Stimulated activated CD4-positive, alpha-beta T cell treated with anti-CD3 and anti-CD28 coated beads, Interleukin-15, amount 100 ng/mL, for 1 hour (primary cell): ENCODE measurements at regions not wholly inside any gene's neighbourhood (a gene's known extent, or its start where the extent isn't known, plus 50 kb on each side); places are given as distances from the start of the nearest gene placed in this dataset.
"Not testable (repeated sequence)": the region's sequence is repeated elsewhere in the genome, so short reads cannot be mapped to it uniquely, and the experiment has no call there.

ENCODE experiments used
- DNase-seq, 2 donors: peaks; one replicate each; pipeline ENCODE4 v3.0.0-alpha.2; 2020; ENCODE audit warnings: low read depth in 1 of 2, low spot score in 1 of 2

- DNase-seq = no peak
Measured at GRCh38 chr11:112613051-112613972, 347.9 kb upstream of the NCAM1 start.

- no peak for DNase-seq
Measured at GRCh38 chr11:112614605-112615004, 346.6 kb upstream of the NCAM1 start.

DNA sequence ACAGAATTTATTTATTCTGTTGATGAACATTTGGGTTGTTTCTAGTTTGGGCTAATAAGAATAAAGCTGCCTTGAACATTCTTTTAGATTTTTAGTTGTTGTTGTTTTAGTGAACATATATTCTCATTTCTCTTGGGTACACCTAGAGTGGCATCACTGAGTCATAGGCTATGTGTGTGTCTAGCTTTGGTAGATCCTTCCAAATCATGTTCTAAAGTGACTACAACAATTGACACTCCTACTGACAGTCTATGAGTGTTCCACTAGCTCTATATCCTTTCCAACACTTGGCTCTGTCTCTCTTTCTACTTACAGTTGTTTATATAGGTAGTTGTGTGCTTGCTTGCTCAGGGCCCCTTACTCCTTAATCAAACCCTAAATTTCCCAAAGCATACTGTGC is 346.0 kb upstream of the NCAM1 start:
- no peak for DNase-seq

GRCh38 chr11:112615891-112616290 is 345.3 kb upstream of the NCAM1 start:
- no peak for DNase-seq

DNA sequence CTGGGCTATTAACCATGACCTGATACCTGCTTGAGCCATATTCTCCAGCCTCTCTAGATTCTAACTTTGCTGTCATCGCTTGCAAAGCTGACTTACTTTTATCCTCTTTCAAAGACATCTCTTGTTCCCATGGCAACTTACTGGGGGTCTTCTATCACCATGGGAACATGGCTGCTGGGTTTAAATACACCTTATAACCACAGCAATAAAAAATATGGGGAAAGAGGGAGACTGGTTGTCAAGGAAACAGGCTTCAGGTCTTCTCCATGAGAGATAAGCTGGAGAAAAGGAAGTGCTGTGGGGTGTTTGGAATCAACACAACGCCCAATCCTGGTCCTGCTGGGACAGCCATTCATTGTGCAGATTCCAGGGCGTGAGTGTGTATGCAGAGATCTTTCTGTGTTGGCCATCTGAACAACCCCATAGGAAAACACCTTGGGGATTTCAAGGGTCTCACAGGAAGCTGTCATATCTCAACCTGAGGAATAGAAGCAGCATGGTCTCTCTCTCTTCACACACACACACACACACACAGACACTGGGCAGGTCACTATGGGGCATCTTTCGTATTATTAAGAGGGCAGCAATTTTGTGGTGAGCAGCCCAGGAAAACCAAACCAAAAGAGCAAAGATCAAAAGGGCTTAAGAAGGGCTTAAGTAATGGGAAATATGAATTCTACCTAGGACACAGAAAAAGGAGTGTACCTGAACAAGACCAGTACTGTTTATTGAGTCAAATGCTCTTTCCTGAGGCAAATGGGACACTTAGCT is 344.7 kb upstream of the NCAM1 start:
- no peak for DNase-seq

DNA sequence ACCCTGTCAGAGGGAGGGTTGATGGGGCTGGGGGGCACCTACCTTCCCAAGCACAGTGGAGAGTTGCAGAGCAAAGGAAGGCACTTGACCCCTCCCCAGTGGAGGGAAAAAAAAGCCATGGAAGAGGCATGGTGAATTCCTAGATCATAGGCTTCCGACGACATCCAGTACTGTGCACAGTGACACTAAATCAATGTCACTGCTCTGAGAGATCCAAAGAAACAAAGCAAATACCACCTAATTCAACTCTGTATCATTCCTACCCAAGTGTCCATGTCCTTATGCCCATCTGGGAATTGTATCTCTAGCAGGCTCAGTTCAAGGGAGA is 344.2 kb upstream of the NCAM1 start:
- DNase-seq = no peak

GRCh38 chr11:112617977-112618826 is 343.0 kb upstream of the NCAM1 start:
- no peak for DNase-seq

- DNase-seq = no peak
Measured at GRCh38 chr11:112619106-112619505, 342.1 kb upstream of the NCAM1 start.

- no peak for DNase-seq
Measured at GRCh38 chr11:112620621-112621394, 340.4 kb upstream of the NCAM1 start.

DNA sequence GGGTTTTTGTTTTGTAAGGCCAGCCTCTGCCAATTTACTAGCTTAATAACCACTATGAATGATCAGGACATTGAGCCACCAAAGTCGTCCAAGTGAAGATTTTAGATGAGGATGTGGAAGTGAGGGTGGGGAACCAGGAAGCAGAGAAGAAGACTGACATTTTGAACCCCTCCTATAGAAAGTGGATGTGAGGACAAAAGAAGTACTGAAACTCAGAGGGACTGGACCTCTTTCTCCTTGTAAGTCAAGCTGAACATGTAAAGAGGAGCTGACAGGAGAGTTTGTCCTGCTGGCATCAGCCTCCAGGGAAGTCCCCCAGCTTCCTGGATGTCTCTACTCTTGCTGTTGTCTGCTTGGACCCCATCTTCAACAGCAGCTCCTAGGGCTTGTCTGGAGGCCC is 338.2 kb upstream of the NCAM1 start:
- no peak for DNase-seq

DNA sequence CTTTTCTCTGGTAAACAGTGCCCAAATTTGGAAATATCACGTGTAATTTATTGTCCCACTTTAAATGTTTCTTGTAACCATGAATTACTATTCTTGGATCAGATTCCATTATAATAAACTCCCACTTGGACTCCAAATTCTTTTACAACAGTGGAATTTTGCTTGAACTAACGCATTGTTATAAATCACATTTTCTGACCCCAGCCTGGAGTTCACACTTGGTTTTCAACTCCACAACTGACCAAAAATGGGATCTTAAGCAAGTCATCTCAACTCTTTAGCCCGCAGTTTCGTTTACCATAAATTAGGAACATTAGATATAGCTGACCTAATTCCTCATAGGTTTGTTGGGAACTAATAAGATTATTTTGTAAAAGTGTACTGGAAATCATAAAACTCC is 336.8 kb upstream of the NCAM1 start:
- no peak for DNase-seq

GRCh38 chr11:112624971-112625370 is 336.2 kb upstream of the NCAM1 start:
- not testable (repeated sequence) for DNase-seq

DNA sequence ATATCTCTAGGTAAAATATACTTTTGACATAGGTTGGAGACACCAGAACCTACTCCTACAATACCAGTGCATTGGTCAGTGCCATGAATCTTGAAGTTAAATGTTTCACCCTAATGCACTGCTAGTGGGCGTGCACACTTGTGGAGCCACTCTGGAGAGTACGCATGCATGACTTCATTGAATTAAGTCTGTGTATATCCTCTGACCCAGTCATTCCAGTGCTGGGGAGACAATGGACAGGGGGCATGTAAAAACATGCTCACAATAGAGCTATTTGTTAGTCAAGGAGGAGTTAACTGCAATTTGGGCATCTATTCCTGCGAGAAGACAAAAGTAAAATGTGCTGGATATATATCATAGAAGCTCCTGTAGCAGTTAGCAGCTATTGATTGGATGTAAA is 335.4 kb upstream of the NCAM1 start:
- DNase-seq = no peak

- no peak for DNase-seq
Measured at GRCh38 chr11:112626731-112627130, 334.5 kb upstream of the NCAM1 start.

DNA sequence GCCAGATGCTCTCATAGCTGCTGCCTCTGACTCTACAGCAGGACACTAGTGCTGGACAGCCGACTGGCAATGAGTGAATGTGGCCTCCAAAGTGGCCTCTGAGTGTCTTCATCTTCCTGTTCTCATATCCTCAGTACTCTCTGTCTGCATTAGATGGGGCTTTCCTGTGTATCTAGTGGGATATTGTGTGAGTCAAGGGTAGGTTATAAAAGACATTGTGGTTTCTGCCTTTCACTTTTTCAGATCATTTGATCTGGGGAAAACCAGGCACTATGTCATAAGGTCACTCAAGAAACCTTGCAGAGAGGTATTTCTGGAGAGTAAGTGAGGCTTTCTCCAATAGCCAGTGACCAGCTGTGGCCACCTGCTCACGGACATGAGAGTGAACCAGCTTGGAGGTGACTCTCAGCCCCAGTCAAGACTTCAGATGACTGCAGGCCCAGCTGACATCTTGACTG is 333.6 kb upstream of the NCAM1 start:
- DNase-seq = no peak

DNA sequence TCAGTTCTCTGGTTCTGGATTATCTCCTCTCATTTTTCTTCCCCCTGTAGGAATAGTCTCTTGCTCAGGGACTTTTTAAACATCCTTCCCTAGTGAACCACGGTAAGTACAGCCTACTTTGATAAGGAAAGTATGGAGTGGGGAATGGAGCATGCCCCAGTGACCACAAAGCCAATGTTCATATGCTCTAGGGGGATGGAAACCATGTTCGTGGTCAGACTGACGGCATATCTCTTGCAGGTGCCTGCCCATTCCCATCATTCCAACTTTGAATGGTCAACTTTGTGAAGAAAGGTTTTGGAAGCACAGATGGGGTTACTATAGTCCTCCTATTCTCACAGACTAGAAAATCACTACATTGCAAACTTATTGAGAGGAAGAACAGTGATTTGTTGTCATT is 332.5 kb upstream of the NCAM1 start:
- no peak for DNase-seq

DNA sequence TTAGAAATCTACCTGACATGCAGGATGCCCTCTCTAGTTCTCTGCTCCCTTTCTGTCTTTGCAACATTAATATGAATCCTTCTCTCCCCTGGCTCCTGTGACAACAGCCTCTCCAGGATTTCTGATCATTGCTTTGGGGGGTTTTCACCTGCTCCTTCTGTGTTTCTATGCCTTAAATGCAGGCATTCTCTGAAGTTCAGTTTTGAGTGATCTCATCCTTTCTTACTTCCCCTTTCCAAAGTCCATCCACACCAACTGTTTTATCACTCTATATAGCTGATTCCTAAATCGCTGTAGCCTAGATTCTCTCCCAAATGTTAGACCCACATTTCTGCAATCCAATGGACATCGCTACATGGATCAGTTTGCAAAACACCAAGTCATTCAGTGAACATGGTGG is 330.7 kb upstream of the NCAM1 start:
- no peak for DNase-seq

DNA sequence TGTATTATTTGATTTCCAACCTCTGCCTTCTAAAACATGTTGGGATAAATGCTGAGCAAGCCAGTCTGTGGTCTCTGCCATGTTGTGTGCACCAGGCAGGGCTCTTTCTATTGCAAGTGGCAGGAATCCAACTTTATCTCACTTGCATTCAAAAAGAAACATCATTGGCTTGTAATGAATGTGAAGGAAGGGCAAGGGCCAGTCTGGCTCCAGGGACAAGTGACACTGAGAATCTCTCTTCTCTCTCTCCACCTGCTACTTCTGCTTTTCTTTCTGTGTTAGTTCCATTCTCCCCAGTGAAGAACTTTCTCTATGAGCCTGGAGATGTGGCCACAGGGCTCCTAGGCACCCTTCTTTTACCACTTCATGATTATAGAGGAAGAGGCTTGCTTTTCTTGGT is 329.9 kb upstream of the NCAM1 start:
- no peak for DNase-seq

- no peak for DNase-seq
Measured at GRCh38 chr11:112632866-112633505, 328.2 kb upstream of the NCAM1 start.

DNA sequence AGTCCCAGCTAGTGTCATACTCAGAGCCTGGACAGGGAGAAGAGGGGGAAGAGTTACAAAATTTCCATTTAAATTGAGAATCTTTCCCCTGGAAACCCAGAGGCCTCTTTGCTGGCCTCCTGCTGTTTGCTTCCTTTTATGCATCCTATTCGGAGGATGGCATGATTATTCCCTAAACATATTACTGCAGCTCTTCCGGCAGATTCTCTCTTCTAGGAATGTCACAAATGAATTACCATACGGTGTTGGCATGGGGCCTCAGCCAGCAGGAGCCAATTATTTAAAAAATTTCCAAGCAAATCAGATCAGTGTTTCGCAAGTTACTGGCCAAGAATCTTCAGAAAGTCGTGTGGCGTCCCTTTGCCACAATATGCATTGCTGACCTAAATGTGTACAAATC is 326.7 kb upstream of the NCAM1 start:
- no peak for DNase-seq
